HTR-8/SVneo (cell line): ENCODE measurements at regions not wholly inside any gene's neighbourhood (a gene's known extent, or its start where the extent isn't known, plus 50 kb on each side); places are given as distances from the start of the nearest gene placed in this dataset.

Experiments
- DNase-seq: peaks from one replicate; pipeline ENCODE4 v3.0.0; 2011; ENCODE audit warnings: low spot score, mixed read lengths; ENCODE audit not compliant: insufficient read length
- FAIRE-seq: peaks from 2 replicates; lab custom pipeline; 2011; peaks lifted over from hg19 to GRCh38; lab: Jason Lieb, UNC

DNA sequence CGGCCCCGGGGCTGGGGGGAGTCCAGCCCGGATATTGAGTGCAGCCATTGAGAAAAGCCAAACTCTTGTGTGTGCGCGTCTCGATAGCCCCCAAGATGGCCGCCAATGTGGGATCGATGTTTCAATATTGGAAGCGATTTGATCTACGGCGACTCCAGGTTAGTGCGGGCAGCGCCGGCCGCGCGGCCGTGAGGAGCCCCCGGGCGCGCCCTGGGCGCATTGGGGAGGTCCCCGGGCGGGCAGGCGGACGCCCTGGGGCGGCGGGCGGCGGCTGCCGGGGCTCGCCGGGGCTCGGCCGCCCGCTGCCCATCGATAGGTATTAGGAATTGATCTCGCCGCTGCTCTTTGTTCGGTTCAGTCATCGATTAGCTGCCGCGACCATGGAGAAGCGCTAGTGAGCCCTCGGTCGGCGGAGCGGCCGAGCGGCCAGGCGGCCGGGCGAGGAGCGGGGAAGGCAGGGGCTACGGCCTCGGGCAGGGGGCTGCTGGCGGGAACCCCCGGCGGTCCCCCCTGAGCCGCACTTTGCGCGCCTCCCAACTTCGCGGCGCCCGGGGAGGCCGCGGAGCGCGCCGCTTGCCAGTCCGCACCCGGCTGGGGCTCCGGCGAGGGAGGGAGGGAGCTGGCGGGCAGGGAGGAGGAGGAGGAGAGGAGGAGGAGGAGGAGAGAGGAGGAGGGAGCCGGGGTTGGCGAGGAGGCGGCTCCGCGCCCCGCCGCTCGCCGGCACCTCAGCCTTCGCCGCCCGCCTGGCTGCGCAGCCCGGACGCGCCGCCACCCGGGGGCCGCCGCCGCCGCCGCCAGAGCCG is 113.9 kb upstream of the MYL2 start, which contains the start of gene CUX2:
Gene CUX2 (plus strand): TSS at position 83 of the 803 bp plus-strand sequence.
- DNase-seq: no peak
- no peak for FAIRE-seq

- FAIRE-seq (no peak), DNase-seq (no peak)
Measured at GRCh38 chr12:111033281-111034082, 113.1 kb upstream of the MYL2 start.

DNA sequence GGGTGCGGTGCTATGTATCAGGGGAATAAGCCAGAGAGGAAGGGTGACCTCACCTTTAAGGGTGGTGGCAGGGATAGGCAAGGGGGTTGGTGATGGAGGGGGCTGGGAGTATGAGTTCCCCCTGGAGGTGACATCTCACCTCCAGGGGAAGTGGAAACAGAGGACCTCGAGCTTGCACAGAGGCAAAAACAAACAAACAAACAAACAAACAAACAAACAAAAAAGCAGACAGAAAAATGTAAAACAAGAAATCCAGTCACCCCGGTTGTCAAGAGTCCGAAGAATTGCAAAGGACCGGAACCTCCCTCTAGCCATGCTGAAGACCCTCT is 112.2 kb upstream of the MYL2 start:
- DNase-seq (no peak), FAIRE-seq (no peak)

GRCh38 chr12:111031916-111032590 is 111.7 kb upstream of the MYL2 start:
- DNase-seq (no peak), FAIRE-seq (no peak)

- no peak for FAIRE-seq
- DNase-seq: no peak
Measured at GRCh38 chr12:111030800-111031199, 110.4 kb upstream of the MYL2 start.

DNA sequence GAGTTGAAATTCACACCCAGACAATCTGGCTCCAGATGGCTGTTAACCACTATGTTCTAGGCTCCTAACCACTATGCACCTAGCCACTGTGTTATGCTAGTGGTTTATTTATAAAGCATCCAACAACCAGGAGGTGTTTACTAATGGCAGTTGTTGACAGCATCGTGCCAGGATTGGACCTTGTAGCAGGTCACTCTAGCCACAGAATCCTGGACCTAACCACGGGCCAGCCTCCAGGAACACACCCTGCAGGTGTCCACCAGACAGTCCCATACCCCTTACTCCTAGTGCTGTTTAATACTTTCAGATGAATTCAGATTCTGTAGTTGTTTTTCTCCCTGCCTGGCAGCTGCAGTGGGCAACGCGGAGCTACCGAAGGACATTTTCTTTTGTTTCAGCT is 109.4 kb upstream of the MYL2 start:
- DNase-seq (no peak), FAIRE-seq (no peak)

DNA sequence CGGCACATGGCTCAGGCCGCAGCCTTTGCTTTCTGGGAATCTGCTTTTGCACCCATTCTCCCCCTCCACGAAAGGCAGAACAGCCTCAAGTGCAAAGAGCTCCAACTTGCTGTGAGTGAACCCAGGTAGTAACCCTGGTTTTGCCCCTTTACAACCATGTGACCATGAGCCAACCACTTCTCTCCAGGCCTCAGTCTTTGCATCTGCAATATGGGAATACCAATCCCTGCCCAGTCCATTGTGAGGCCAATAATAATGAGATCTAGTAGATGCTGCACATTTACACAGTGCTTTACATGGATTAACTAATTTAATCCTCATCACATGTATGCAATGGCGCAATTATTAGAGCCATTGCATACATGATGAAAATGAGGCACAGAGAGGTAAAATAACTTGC is 108.9 kb upstream of the MYL2 start:
- no peak for DNase-seq
- no peak for FAIRE-seq

GRCh38 chr12:111028830-111029229 is 108.5 kb upstream of the MYL2 start:
- DNase-seq (no peak), FAIRE-seq (no peak)

GRCh38 chr12:111027431-111027830 is 107.1 kb upstream of the MYL2 start:
- no peak for DNase-seq
- FAIRE-seq: no peak

- no peak for FAIRE-seq
- DNase-seq: no peak
Measured at GRCh38 chr12:111025792-111026430, 105.5 kb upstream of the MYL2 start.

DNA sequence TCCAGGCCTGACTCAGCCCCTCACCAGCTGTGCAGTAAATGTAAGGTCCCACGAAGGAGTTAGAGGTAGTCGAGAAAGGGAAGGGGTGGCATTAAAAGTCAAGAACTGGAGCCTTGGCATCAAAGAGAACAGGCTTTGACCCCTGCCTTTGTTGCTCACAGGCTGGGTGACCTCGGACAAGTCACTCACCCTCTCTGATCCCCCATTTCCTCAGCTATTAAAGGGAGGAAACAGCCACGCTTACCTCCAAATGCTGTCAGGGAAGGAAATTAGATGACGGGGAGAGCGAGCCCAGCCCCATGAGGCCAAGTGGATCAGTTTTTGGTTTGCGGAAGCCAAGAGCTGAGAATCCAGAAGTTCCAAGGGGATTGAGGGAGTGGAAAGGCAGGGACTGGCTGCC is 104.9 kb upstream of the MYL2 start:
- no peak for DNase-seq
- FAIRE-seq: no peak

DNA sequence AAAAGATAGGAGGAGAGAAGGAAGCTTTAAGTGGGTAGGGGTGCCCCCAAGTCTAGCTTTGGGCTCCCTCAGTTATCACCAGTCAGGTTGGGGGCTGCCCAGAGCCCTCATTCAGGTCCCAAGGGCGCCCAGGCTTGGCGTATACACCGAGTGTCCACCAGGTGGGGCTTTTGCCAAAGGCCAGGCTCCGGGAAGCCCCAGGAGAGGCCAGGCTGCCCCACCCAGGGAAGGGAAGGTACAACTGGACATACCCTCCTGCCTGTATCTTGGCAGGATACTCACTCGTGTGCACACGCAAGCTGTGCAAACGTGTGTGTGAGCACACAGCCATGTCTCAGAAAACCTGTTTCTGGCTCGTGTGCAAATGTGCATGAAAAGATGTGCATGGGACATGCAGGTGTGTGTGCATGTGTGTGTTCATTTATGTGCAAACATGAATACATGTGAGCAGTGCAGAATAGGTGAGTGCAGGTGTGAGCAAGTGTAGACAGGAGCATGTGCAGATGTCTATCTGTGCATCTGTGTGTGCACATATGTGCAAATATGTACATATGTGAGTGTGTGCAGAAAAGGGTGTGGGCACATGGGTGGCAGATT is 103.9 kb upstream of the MYL2 start:
- DNase-seq: peak; percentile 62
- FAIRE-seq: peak; percentile 79

DNA sequence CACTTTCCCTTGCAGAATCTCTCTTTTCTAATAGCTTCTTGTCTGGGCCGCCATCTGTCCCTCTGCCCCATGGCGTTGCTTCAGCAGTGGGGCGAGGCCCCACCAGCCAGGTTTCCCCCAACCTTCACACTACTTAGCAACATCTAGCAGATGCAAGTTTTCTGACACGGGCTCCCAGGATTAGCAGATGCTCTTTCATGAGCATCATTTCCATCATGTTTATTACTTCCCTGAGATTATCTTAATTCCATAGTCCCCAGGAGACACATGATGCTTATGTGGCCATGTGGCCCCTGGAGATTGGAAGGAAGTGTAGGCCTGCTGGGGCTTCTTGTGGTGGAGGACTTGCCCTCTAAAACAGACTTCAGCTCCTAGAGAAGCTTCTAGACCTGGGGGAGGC is 102.0 kb upstream of the MYL2 start:
- FAIRE-seq: no peak
- no peak for DNase-seq

DNA sequence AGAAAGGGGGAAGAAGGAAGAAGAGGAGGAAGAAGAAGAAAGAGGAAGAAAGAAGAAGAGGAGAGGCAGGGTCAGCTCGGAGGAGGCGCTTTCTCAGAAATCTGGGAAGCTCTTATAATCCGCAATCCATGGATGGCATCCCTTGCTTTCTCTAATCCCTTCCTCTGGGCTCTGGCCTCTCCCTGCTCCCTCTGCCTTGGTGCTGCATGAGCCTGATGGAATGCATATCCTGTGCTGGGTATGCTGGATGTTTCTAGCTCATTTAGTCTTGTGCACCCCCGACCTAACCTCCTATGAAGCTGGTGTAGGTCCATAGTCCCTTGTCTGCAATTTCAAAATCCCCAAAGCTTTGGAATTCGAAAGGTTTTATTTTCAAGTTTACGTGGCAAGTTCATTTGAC is 94.2 kb upstream of the MYL2 start:
- DNase-seq (no peak), FAIRE-seq (no peak)

- FAIRE-seq (no peak), DNase-seq (no peak)
Measured at GRCh38 chr12:111012918-111013317, 92.5 kb upstream of the MYL2 start.

DNA sequence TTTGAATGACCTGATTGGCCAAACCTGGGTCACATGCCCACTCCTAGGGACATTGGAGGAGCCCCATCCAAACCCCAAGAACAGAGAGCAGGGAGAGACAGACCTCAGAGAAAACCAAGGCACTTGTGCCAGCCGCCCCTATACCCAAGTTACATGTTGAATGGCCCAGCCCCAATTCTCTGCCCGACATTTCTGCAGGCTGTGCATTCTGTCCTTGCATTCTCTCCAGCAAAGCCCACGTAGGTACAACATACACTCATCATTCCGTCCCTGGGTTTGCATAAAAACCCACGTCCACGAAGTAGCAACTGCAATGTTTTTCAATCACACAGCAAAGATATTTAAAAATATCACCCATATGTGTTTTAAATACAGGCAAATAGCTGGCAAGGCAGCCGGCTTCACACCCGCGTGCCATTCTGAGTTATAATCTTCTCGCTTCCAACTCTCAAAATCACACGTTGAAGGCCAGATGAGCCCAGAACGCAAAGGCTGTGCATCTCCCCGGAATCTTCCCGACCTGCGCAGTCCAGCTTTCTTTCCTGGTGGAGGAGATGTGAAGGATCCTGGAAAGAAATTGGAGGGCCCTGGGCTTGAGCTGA is 91.7 kb upstream of the MYL2 start:
- no peak for FAIRE-seq
- DNase-seq: no peak

DNA sequence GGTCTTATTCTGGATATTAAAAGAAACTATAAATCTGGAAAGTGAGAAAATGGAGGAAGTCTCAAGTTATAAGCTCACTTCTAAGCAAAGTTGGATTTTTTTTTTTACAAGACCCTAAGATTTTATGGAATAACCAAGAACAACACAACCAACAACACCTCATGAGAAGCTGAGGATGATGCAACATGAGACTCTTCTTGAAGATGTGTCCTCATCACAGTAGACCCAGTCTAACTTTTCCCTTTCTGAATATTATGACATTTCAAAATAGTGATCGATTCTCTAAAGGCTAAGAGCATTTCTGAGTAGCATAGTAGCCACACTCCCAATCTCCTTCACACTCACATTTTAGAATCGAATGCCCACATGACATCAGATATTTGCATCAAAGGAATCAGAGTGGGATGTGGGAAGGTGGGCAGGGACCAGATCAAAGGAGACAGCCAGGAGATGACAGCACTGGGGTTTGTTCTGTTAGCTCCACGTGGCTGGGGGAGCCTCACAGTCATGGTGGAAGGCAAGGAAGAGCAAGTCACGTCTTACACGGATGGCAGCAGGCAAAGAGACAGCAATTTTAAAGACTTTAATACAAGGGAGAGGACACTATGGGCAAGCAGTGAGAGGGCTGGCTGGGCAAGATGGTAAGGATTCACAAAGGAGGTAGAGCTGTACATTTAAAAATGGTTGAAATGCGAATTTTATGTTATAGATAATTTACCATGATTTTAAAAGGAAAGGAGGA is 90.7 kb upstream of the MYL2 start:
- DNase-seq: no peak
- FAIRE-seq: no peak

- no peak for FAIRE-seq
- no peak for DNase-seq
Measured at GRCh38 chr12:111010061-111010460, 89.7 kb upstream of the MYL2 start.

- DNase-seq (no peak), FAIRE-seq (no peak)
Measured at GRCh38 chr12:111006621-111007020, 86.2 kb upstream of the MYL2 start.
